ENCODE measurements at regions not wholly inside any gene's neighbourhood (a gene's known extent, or its start where the extent isn't known, plus 50 kb on each side); places are given as distances from the start of the nearest gene placed in this dataset.

- H3K27me3 ChIP-seq (ENCODE audit: insufficient read depth, poor library complexity, severe bottlenecking): no peaks in the 10 kb centered on the region
- DNase-seq (ENCODE audit: low read depth in 1 of 2, low spot score in 1 of 2): no peak
- no peak overlapping the region for H3K27ac ChIP-seq (replicated peaks)
- H3K4me3 ChIP-seq (replicated peaks; ENCODE audit: insufficient read depth, low read length): no peak overlapping the region
- TF ChIP-seq GABPA (IDR thresholded peaks at IDR 0.05; ENCODE audit: low read depth): no peak
- no peak for TF ChIP-seq POLR2AphosphoS5 (IDR thresholded peaks at IDR 0.05; ENCODE audit: low read depth)
- TF ChIP-seq SPI1 (IDR thresholded peaks at IDR 0.05; ENCODE audit: borderline replicate concordance, low read depth): no peak
- TF ChIP-seq, protein P1, sequence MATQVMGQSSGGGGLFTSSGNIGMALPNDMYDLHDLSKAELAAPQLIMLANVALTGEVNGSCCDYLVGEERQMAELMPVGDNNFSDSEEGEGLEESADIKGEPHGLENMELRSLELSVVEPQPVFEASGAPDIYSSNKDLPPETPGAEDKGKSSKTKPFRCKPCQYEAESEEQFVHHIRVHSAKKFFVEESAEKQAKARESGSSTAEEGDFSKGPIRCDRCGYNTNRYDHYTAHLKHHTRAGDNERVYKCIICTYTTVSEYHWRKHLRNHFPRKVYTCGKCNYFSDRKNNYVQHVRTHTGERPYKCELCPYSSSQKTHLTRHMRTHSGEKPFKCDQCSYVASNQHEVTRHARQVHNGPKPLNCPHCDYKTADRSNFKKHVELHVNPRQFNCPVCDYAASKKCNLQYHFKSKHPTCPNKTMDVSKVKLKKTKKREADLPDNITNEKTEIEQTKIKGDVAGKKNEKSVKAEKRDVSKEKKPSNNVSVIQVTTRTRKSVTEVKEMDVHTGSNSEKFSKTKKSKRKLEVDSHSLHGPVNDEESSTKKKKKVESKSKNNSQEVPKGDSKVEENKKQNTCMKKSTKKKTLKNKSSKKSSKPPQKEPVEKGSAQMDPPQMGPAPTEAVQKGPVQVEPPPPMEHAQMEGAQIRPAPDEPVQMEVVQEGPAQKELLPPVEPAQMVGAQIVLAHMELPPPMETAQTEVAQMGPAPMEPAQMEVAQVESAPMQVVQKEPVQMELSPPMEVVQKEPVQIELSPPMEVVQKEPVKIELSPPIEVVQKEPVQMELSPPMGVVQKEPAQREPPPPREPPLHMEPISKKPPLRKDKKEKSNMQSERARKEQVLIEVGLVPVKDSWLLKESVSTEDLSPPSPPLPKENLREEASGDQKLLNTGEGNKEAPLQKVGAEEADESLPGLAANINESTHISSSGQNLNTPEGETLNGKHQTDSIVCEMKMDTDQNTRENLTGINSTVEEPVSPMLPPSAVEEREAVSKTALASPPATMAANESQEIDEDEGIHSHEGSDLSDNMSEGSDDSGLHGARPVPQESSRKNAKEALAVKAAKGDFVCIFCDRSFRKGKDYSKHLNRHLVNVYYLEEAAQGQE (IDR thresholded peaks at IDR 0.05; ENCODE audit: insufficient replicate concordance, low read depth): no peak
- TF ChIP-seq, protein P2, sequence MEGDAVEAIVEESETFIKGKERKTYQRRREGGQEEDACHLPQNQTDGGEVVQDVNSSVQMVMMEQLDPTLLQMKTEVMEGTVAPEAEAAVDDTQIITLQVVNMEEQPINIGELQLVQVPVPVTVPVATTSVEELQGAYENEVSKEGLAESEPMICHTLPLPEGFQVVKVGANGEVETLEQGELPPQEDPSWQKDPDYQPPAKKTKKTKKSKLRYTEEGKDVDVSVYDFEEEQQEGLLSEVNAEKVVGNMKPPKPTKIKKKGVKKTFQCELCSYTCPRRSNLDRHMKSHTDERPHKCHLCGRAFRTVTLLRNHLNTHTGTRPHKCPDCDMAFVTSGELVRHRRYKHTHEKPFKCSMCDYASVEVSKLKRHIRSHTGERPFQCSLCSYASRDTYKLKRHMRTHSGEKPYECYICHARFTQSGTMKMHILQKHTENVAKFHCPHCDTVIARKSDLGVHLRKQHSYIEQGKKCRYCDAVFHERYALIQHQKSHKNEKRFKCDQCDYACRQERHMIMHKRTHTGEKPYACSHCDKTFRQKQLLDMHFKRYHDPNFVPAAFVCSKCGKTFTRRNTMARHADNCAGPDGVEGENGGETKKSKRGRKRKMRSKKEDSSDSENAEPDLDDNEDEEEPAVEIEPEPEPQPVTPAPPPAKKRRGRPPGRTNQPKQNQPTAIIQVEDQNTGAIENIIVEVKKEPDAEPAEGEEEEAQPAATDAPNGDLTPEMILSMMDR (IDR thresholded peaks at IDR 0.05; ENCODE audit: insufficient read depth, low read length): no peak
Measured at GRCh38 chr21:35683664-35684304, 376.5 kb downstream of the SETD4 start.

DNA sequence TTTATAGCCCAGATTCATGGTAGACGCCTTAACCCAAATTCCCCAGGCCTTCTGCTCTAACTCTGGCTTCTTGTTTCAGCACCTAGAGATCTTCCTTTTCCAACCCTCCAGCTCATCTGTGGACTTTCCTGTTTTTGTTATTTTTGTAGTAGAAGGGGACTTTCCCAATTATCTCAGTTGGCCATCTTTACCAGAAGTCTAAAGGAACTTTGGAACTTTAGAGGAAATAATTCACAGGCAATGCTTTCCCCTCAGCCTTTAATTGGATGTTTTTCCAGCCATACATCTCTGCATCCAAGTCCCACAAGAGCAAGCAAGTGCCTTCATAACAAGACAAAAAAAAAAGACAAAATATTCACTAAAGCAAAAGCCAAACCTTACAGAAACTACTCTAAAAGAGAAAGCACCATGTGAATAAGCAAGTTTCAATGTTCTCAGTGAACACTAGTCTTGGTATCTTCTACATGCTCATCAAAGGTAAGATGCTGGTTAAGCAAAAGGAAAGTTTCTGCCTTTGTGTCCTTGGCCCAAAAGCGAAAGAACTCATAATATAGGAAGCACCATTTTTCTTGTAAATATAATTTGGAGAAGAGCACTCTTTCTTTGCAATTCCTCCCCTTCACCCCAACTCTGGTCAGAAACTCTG lies 377.3 kb downstream of the SETD4 start:
- no peak overlapping the region for H3K27ac ChIP-seq (replicated peaks)
- no peak overlapping the region for H3K4me3 ChIP-seq (replicated peaks; ENCODE audit: insufficient read depth, low read length)
- no peaks in the 10 kb centered on the region for H3K27me3 ChIP-seq (ENCODE audit: insufficient read depth, poor library complexity, severe bottlenecking)
- DNase-seq (ENCODE audit: low read depth in 1 of 2, low spot score in 1 of 2): no peak
- TF ChIP-seq SPI1 (IDR thresholded peaks at IDR 0.05; ENCODE audit: borderline replicate concordance, low read depth) (no peak), POLR2AphosphoS5 (IDR thresholded peaks at IDR 0.05; ENCODE audit: low read depth) (no peak), GABPA (IDR thresholded peaks at IDR 0.05; ENCODE audit: low read depth) (no peak)
- TF ChIP-seq, protein P1 (IDR thresholded peaks at IDR 0.05; ENCODE audit: insufficient replicate concordance, low read depth): no peak
- TF ChIP-seq, protein P2 (IDR thresholded peaks at IDR 0.05; ENCODE audit: insufficient read depth, low read length): no peak

DNA sequence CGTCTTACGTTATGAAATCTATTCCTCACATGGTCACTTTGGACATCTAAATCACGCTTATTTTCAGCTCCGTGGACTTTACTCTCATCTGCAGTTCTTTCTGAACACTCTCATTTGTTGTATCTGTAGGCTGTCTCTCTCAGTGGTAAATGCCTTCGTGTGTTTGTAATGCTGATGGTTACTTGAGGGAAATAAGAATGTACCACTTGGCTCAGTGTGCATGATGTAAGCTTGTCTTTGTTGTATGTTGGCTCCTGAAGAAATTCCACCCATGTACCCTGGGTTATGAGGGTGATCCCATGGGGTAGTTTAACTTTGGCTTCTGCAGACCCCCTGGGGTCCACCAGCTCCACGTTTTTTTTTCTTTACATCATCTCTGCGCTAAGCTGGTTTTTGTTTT lies 378.4 kb downstream of the SETD4 start:
- no peak overlapping the region for H3K4me3 ChIP-seq (replicated peaks; ENCODE audit: insufficient read depth, low read length)
- no peak for DNase-seq (ENCODE audit: low read depth in 1 of 2, low spot score in 1 of 2)
- TF ChIP-seq, protein P2 (IDR thresholded peaks at IDR 0.05; ENCODE audit: insufficient read depth, low read length): no peak
- TF ChIP-seq, protein P1 (IDR thresholded peaks at IDR 0.05; ENCODE audit: insufficient replicate concordance, low read depth): no peak
- no peak for TF ChIP-seq SPI1 (IDR thresholded peaks at IDR 0.05; ENCODE audit: borderline replicate concordance, low read depth)
- no peak for TF ChIP-seq GABPA (IDR thresholded peaks at IDR 0.05; ENCODE audit: low read depth)
- no peak for TF ChIP-seq POLR2AphosphoS5 (IDR thresholded peaks at IDR 0.05; ENCODE audit: low read depth)
- H3K27ac ChIP-seq (replicated peaks): no peak overlapping the region
- no peaks in the 10 kb centered on the region for H3K27me3 ChIP-seq (ENCODE audit: insufficient read depth, poor library complexity, severe bottlenecking)

All from HL-60 (cell line).